HCT116 (cell line): ENCODE measurements at regions not wholly inside any gene's neighbourhood (a gene's known extent, or its start where the extent isn't known, plus 50 kb on each side); places are given as distances from the start of the nearest gene placed in this dataset.

ENCODE experiments used
- EGR1 ChIP-seq: IDR thresholded peaks from 2 replicates; pipeline ENCODE4 v1.6.1; 2012; ENCODE audit warnings: low read depth
- POLR2A ChIP-seq: IDR thresholded peaks from 2 replicates; pipeline ENCODE4 v1.7.0; 2011; ENCODE audit warnings: borderline replicate concordance; ENCODE audit not compliant: insufficient read depth, insufficient read length; ENCODE audit errors: extremely low read depth
- SIN3A ChIP-seq: IDR thresholded peaks from 2 replicates; pipeline ENCODE4 v1.6.1; 2012; ENCODE audit warnings: low read depth
- ZFX ChIP-seq: fragments of 450-650 bp; IDR thresholded peaks from 2 replicates; pipeline ENCODE4 v1.6.1; 2017
- TF ChIP-seq, protein P1 (sequence below), 3 experiments: fragments of 200-600 bp in 1 of 3; sonication (generic) in 1 of 3; IDR thresholded peaks in 2 of 3; conservative IDR thresholded peaks in 1 of 3; 2 replicates each; pipeline ENCODE4 v1.5.1; 2012 to 2017; ENCODE audit warnings: low read depth in 2 of 3, low read length in 2 of 3, antibody characterized with exemption in 1 of 3, borderline replicate concordance in 1 of 3, control low read depth in 1 of 3, mild to moderate bottlenecking in 1 of 3, mixed read lengths in 1 of 3, mixed run types in 1 of 3, moderate library complexity in 1 of 3; ENCODE audit not compliant: insufficient read depth in 1 of 3
- TF ChIP-seq, protein P2 (sequence below): IDR thresholded peaks from 2 replicates; pipeline ENCODE4 v1.6.1; 2011; ENCODE audit warnings: mild to moderate bottlenecking, low read length, moderate library complexity; ENCODE audit not compliant: insufficient replicate concordance; ENCODE audit errors: extremely low read depth

DNA sequence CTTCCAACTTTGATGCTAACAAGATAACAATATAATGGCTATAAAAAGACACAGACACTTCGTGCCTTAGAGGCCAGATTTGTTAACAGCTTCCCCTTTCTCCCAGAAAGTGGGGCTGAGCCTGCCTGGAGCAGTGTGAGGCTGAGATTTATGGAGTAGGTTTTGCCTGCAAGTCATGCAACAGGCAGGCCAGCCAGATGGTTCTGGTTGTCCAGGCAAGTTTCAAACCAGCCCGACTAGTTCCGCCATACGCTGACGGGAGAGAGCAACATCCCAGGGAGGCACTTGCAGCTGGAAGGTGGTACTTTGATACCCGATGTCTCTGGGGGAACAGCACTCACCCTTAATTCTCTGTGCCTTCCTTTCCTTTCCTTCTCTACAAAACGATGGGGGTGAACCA, 81.3 kb upstream of the NAA20 start:
- TF ChIP-seq POLR2A (no peak), SIN3A (no peak), EGR1 (no peak), ZFX (no peak)
- TF ChIP-seq, protein P1, sequence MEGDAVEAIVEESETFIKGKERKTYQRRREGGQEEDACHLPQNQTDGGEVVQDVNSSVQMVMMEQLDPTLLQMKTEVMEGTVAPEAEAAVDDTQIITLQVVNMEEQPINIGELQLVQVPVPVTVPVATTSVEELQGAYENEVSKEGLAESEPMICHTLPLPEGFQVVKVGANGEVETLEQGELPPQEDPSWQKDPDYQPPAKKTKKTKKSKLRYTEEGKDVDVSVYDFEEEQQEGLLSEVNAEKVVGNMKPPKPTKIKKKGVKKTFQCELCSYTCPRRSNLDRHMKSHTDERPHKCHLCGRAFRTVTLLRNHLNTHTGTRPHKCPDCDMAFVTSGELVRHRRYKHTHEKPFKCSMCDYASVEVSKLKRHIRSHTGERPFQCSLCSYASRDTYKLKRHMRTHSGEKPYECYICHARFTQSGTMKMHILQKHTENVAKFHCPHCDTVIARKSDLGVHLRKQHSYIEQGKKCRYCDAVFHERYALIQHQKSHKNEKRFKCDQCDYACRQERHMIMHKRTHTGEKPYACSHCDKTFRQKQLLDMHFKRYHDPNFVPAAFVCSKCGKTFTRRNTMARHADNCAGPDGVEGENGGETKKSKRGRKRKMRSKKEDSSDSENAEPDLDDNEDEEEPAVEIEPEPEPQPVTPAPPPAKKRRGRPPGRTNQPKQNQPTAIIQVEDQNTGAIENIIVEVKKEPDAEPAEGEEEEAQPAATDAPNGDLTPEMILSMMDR (IDR thresholded peaks at IDR 0.05 in 2 of 3, conservative IDR thresholded peaks at IDR 0.05 in 1 of 3; ENCODE audit: borderline replicate concordance in 1 of 3, insufficient read depth in 1 of 3, low read depth in 2 of 3, low read length in 2 of 3): no peak
- TF ChIP-seq, protein P2, sequence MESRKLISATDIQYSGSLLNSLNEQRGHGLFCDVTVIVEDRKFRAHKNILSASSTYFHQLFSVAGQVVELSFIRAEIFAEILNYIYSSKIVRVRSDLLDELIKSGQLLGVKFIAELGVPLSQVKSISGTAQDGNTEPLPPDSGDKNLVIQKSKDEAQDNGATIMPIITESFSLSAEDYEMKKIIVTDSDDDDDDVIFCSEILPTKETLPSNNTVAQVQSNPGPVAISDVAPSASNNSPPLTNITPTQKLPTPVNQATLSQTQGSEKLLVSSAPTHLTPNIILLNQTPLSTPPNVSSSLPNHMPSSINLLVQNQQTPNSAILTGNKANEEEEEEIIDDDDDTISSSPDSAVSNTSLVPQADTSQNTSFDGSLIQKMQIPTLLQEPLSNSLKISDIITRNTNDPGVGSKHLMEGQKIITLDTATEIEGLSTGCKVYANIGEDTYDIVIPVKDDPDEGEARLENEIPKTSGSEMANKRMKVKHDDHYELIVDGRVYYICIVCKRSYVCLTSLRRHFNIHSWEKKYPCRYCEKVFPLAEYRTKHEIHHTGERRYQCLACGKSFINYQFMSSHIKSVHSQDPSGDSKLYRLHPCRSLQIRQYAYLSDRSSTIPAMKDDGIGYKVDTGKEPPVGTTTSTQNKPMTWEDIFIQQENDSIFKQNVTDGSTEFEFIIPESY: no peak
